Body of pancreas (tissue), 4 donors: ENCODE measurements at regions not wholly inside any gene's neighbourhood (a gene's known extent, or its start where the extent isn't known, plus 50 kb on each side); places are given as distances from the start of the nearest gene placed in this dataset.

Experiments used
- ATAC-seq: fragments of 150-250 bp; one replicate; pipeline ENCODE4 v1.9.1; 2016
- DNase-seq, 4 donors: peaks; one replicate each; pipeline ENCODE4 v3.0.0-alpha.2; 2019
- H3K27ac ChIP-seq, 4 donors: fragments of 200-600 bp; sonication (generic); 1 replicate in 3 of 4; 2 replicates in 1 of 4; pipeline versions ENCODE4 v1.5.1 to v1.6.1; 2016 to 2019; ENCODE audit warnings: mild to moderate bottlenecking in 1 of 4, mixed read lengths in 1 of 4, moderate library complexity in 1 of 4
- H3K27me3 ChIP-seq, 2 donors: fragments of 200-600 bp; sonication (generic); one replicate each; pipeline ENCODE4 v1.6.0; 2016; ENCODE audit warnings: mild to moderate bottlenecking in 1 of 2
- H3K36me3 ChIP-seq, 2 donors: fragments of 200-600 bp; sonication (generic); replicated peaks in 1 of 2; 2 replicates each; pipeline ENCODE4 v1.5.1; 2016; ENCODE audit warnings: low read depth in 2 of 2; ENCODE audit not compliant: insufficient read depth in 1 of 2
- H3K4me1 ChIP-seq: fragments of 200-600 bp; sonication (generic); one replicate; pipeline ENCODE4 v1.6.0; 2016
- H3K4me3 ChIP-seq, 2 donors: fragments of 200-600 bp; sonication (generic); 1 replicate in 1 of 2; 2 replicates in 1 of 2; pipeline ENCODE4 v1.5.1; 2016 to 2019
- H3K9me3 ChIP-seq, 3 donors: fragments of 200-600 bp; sonication (generic); 1 replicate in 2 of 3; 2 replicates in 1 of 3; pipeline ENCODE4 v1.5.1; 2016
- CTCF ChIP-seq, 7 experiments: fragments of 450-650 bp in 4 of 7; fragments of 200-600 bp in 3 of 7; sonication (generic) in 3 of 7; IDR thresholded peaks; one replicate each; pipeline ENCODE4 v1.5.1; 2016 to 2019; ENCODE audit warnings: antibody characterized with exemption in 7 of 7
- POLR2A ChIP-seq, 3 donors: fragments of 450-650 bp; IDR thresholded peaks; one replicate each; pipeline ENCODE4 v1.6.1; 2016; ENCODE audit warnings: antibody characterized with exemption in 3 of 3, mild to moderate bottlenecking in 2 of 3
- WGBS, 2 donors: methylation state at CpG; one replicate each; pipeline ENCODE4 v1.1.5; 2017; 5-methylcytosine and 5-hydroxymethylcytosine counted together
- intact Hi-C: fragments of 100-400 bp; cut with DNase I; formaldehyde crosslinking; loops from one replicate; pipeline ENCODE4 v1.15.1; 2023

GRCh38 chr14:54038724-54039123, 82.1 kb upstream of the BMP4 start:
- Histone ChIP-seq H3K27ac (no peak overlapping the region), H3K27me3 (no peaks in the 10 kb centered on the region), H3K36me3 (no peaks in the 10 kb centered on the region), H3K9me3 (no peaks in the 10 kb centered on the region), H3K4me3 (no peak overlapping the region), H3K4me1 (no peaks in the 10 kb centered on the region)
- WGBS, 2 donors = 79% methylated on average over 1 of the region's 1 CpG
- no peak for TF ChIP-seq CTCF (IDR thresholded peaks at IDR 0.05)
- no peak for TF ChIP-seq POLR2A (IDR thresholded peaks at IDR 0.05)
- ATAC-seq (no peak), DNase-seq (no peak)
- intact Hi-C loops = no loop called here

DNA sequence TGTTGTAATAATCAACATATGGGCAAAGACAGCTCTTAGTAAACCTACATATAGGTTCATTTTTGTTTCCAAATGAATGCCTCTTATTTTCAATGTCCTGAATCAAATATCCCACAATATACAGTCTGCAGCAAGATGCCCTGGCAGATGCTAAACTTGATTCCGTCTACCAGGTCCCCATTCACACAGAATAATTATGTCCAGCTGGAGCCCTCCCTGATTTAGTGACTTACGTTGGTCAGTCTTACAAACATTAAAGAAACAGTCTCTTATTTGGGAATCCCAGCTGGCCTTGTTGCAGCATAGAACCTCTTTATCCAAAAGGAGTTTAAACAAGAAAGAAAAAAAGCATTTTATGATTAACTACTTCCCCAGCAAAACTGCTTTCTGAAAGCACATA, 82.7 kb upstream of the BMP4 start:
- 50 to 61% methylated on average over 2 of the region's 2 CpGs for WGBS, 2 donors
- H3K27me3 ChIP-seq = no peaks in the 10 kb centered on the region
- no peak for TF ChIP-seq CTCF (IDR thresholded peaks at IDR 0.05)
- no peak for TF ChIP-seq POLR2A (IDR thresholded peaks at IDR 0.05)
- H3K9me3 ChIP-seq = no peaks in the 10 kb centered on the region
- no peak overlapping the region for H3K27ac ChIP-seq
- ATAC-seq = no peak
- H3K4me3 ChIP-seq = no peak overlapping the region
- DNase-seq = no peak
- H3K36me3 ChIP-seq = no peaks in the 10 kb centered on the region
- no peaks in the 10 kb centered on the region for H3K4me1 ChIP-seq
- intact Hi-C loops = no loop called here

DNA sequence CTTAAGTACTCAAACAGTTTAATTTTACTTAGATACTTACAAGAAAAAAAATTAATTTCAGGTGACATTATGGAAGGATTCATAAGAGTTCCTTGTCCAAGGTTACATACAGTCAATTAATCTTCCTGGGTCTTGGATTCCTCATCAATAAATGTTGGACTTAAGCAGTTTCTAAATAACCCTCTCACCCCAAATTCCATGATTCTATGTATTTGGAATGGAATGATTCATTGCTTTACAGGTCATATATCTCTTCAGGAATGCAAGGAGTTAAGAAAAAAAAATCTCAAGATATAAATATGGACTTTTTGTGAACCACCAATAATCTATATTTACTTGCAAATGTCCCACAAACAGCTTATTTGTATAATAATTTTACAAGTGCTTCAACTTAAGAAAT, 84.2 kb upstream of the BMP4 start:
- DNase-seq (no peak), ATAC-seq (no peak)
- no peak overlapping the region for H3K4me3 ChIP-seq
- TF ChIP-seq CTCF (IDR thresholded peaks at IDR 0.05) = no peak
- no peak for TF ChIP-seq POLR2A (IDR thresholded peaks at IDR 0.05)
- H3K4me1 ChIP-seq = no peaks in the 10 kb centered on the region
- H3K36me3 ChIP-seq = no peaks in the 10 kb centered on the region
- intact Hi-C loops = no loop called here
- no peak overlapping the region for H3K27ac ChIP-seq
- H3K9me3 ChIP-seq = no peaks in the 10 kb centered on the region
- no peaks in the 10 kb centered on the region for H3K27me3 ChIP-seq

DNA sequence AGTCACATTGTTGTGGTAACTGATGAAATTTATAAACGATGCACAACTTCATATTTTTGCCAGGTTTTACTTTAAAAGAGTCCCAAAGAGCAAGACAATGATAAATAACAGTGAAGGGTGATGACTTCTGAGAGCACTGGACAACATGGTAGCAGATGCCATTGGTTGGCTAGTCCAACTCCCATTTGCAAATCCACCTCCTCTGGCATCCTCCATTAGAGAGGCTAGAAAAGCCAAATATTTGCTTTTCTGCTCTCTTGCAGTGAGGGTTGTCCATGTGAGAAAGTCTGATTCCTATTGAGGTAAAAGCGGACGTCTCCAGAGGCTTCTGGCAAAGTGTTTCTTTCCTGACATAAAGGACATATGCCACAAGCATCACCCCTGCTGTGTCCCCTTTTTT, 89.6 kb upstream of the BMP4 start:
- no peaks in the 10 kb centered on the region for H3K9me3 ChIP-seq
- ATAC-seq (no peak), DNase-seq (no peak)
- H3K4me1 ChIP-seq = no peaks in the 10 kb centered on the region
- H3K27me3 ChIP-seq = no peaks in the 10 kb centered on the region
- H3K27ac ChIP-seq = no peak overlapping the region
- no peaks in the 10 kb centered on the region for H3K36me3 ChIP-seq
- TF ChIP-seq CTCF (IDR thresholded peaks at IDR 0.05) (no peak), POLR2A (IDR thresholded peaks at IDR 0.05) (no peak)
- H3K4me3 ChIP-seq = no peak overlapping the region
- intact Hi-C loops = no loop called here
- WGBS, 2 donors = 28 to 72% methylated on average over 3 of the region's 3 CpGs

DNA sequence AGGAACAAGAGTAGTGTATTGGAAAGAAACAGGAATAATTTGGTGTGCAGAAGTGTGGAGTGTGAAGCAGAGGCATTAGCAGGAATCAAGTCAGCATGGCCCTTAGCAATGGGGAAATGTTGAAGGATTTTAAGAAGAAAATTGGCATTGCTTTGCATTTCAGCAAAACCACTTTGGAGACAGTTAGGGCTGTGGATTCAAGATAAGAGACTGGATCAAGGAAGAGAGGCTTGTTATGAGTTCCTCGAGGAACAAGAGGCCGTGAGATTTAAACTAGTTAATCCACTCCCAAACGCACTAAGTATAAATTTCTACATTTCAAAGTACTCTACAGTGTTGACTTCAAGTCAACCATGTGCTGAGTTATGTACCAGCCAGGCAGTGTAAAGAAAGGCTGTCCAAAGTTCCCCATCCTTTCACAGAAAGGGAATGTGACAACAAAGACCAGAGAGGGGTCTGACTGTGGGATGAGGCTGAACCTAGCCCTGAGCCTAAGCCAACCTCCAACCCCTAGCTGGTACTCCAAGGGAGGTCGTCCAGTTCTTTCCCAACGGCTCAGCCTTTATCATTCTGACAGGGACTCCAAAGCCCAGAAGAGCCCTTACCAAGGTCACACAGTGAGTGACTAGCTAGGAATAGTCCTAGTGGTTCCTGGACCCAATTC, 91.2 kb upstream of the BMP4 start:
- Histone ChIP-seq H3K9me3 (no peaks in the 10 kb centered on the region), H3K36me3 (no peaks in the 10 kb centered on the region), H3K27me3 (no peaks in the 10 kb centered on the region), H3K4me3 (no peak overlapping the region), H3K4me1 (no peaks in the 10 kb centered on the region), H3K27ac (no peak overlapping the region)
- 28 to 49% methylated on average over 5 of the region's 5 CpGs for WGBS, 2 donors
- DNase-seq (no peak), ATAC-seq (no peak)
- intact Hi-C loops = no loop called here
- TF ChIP-seq POLR2A (IDR thresholded peaks at IDR 0.05) (no peak), CTCF (IDR thresholded peaks at IDR 0.05) (no peak)
